KOPT-K1 (cell line): ENCODE measurements at regions not wholly inside any gene's neighbourhood (a gene's known extent, or its start where the extent isn't known, plus 50 kb on each side); places are given as distances from the start of the nearest gene placed in this dataset.

Experiments used
- H3K27ac ChIP-seq: fragments of 200-600 bp; sonication (generic); 2 replicates; pipeline ENCODE4 v1.5.1; 2016; ENCODE audit warnings: antibody characterized with exemption, mild to moderate bottlenecking, low read depth, low read length; ENCODE audit not compliant: poor library complexity, severe bottlenecking
- H3K36me3 ChIP-seq: fragments of 200-600 bp; sonication (generic); 2 replicates; pipeline ENCODE4 v1.5.1; 2017; ENCODE audit warnings: antibody characterized with exemption, mild to moderate bottlenecking, low read length, moderate library complexity; ENCODE audit not compliant: insufficient read depth
- H3K9me3 ChIP-seq: fragments of 200-600 bp; sonication (generic); 2 replicates; pipeline ENCODE4 v1.5.1; 2017; ENCODE audit warnings: antibody characterized with exemption, low read length, mild to moderate bottlenecking; ENCODE audit not compliant: insufficient read depth, poor library complexity, severe bottlenecking

GRCh38 chr11:121800240-121800639 lies 315.8 kb downstream of the BLID start:
- Histone ChIP-seq H3K27ac (no peak overlapping the region), H3K9me3 (no peaks in the 10 kb centered on the region), H3K36me3 (no peaks in the 10 kb centered on the region)

GRCh38 chr11:121797496-121797895 lies 318.5 kb downstream of the BLID start:
- no peaks in the 10 kb centered on the region for H3K9me3 ChIP-seq
- no peaks in the 10 kb centered on the region for H3K36me3 ChIP-seq
- H3K27ac ChIP-seq: no peak overlapping the region

- Histone ChIP-seq H3K27ac (no peak overlapping the region), H3K9me3 (no peaks in the 10 kb centered on the region), H3K36me3 (no peaks in the 10 kb centered on the region)
Observed at GRCh38 chr11:121795174-121795573, 320.8 kb downstream of the BLID start.

- Histone ChIP-seq H3K27ac (no peak overlapping the region), H3K9me3 (no peaks in the 10 kb centered on the region), H3K36me3 (no peaks in the 10 kb centered on the region)
Observed at GRCh38 chr11:121794671-121795141, 321.3 kb downstream of the BLID start.

- no peaks in the 10 kb centered on the region for H3K9me3 ChIP-seq
- no peak overlapping the region for H3K27ac ChIP-seq
- H3K36me3 ChIP-seq: no peaks in the 10 kb centered on the region
Observed at GRCh38 chr11:121793916-121794315, 322.1 kb downstream of the BLID start.

GRCh38 chr11:121793291-121793690 lies 322.7 kb downstream of the BLID start:
- no peaks in the 10 kb centered on the region for H3K36me3 ChIP-seq
- H3K27ac ChIP-seq: no peak overlapping the region
- no peaks in the 10 kb centered on the region for H3K9me3 ChIP-seq

- no peaks in the 10 kb centered on the region for H3K36me3 ChIP-seq
- H3K9me3 ChIP-seq: no peaks in the 10 kb centered on the region
- H3K27ac ChIP-seq: no peak overlapping the region
Observed at GRCh38 chr11:121792185-121792584, 323.8 kb downstream of the BLID start.

- Histone ChIP-seq H3K27ac (no peak overlapping the region), H3K9me3 (no peaks in the 10 kb centered on the region), H3K36me3 (no peaks in the 10 kb centered on the region)
Observed at GRCh38 chr11:121790430-121790829, 325.6 kb downstream of the BLID start.

- no peaks in the 10 kb centered on the region for H3K36me3 ChIP-seq
- no peak overlapping the region for H3K27ac ChIP-seq
- H3K9me3 ChIP-seq: no peaks in the 10 kb centered on the region
Observed at GRCh38 chr11:121780971-121781370, 328.2 kb upstream of the SORL1-AS1 start.

- Histone ChIP-seq H3K36me3 (no peaks in the 10 kb centered on the region), H3K9me3 (no peaks in the 10 kb centered on the region), H3K27ac (no peak overlapping the region)
Observed at GRCh38 chr11:121777056-121777455, 324.3 kb upstream of the SORL1-AS1 start.

GRCh38 chr11:121775276-121775675 lies 322.5 kb upstream of the SORL1-AS1 start:
- H3K36me3 ChIP-seq: no peaks in the 10 kb centered on the region
- H3K9me3 ChIP-seq: no peaks in the 10 kb centered on the region
- H3K27ac ChIP-seq: no peak overlapping the region

- Histone ChIP-seq H3K36me3 (no peaks in the 10 kb centered on the region), H3K27ac (no peak overlapping the region), H3K9me3 (no peaks in the 10 kb centered on the region)
Observed at GRCh38 chr11:121773076-121773475, 320.3 kb upstream of the SORL1-AS1 start.

- Histone ChIP-seq H3K9me3 (no peaks in the 10 kb centered on the region), H3K36me3 (no peaks in the 10 kb centered on the region), H3K27ac (no peak overlapping the region)
Observed at GRCh38 chr11:121770939-121771595, 318.3 kb upstream of the SORL1-AS1 start.

GRCh38 chr11:121769191-121769590 lies 316.4 kb upstream of the SORL1-AS1 start:
- Histone ChIP-seq H3K36me3 (no peaks in the 10 kb centered on the region), H3K9me3 (no peaks in the 10 kb centered on the region), H3K27ac (no peak overlapping the region)

GRCh38 chr11:121767433-121767832 lies 314.7 kb upstream of the SORL1-AS1 start:
- Histone ChIP-seq H3K36me3 (no peaks in the 10 kb centered on the region), H3K27ac (no peak overlapping the region), H3K9me3 (no peaks in the 10 kb centered on the region)

GRCh38 chr11:121766991-121767390 lies 314.2 kb upstream of the SORL1-AS1 start:
- Histone ChIP-seq H3K36me3 (no peaks in the 10 kb centered on the region), H3K27ac (no peak overlapping the region), H3K9me3 (no peaks in the 10 kb centered on the region)
